ENCODE measurements at regions not wholly inside any gene's neighbourhood (a gene's known extent, or its start where the extent isn't known, plus 50 kb on each side); places are given as distances from the start of the nearest gene placed in this dataset.

GRCh38 chr2:207473049-207473930 lies 56.5 kb upstream of the CREB1 start:
- TF ChIP-seq ZNF274 (IDR thresholded peaks at IDR 0.05; ENCODE audit: low read depth, low read length) (no peak), YY1 (IDR thresholded peaks at IDR 0.05; ENCODE audit: insufficient read depth, insufficient read length) (no peak)

Measured in NT2/D1 (cell line).